NCI-H526 treated with DMSO at 0.1 percent for 48 hours (cell line): ENCODE measurements at regions not wholly inside any gene's neighbourhood (a gene's known extent, or its start where the extent isn't known, plus 50 kb on each side); places are given as distances from the start of the nearest gene placed in this dataset.

Experiments
- DNase-seq: peaks from one replicate; lab custom pipeline; 2025; lab: John Stamatoyannopoulos, UW

DNA sequence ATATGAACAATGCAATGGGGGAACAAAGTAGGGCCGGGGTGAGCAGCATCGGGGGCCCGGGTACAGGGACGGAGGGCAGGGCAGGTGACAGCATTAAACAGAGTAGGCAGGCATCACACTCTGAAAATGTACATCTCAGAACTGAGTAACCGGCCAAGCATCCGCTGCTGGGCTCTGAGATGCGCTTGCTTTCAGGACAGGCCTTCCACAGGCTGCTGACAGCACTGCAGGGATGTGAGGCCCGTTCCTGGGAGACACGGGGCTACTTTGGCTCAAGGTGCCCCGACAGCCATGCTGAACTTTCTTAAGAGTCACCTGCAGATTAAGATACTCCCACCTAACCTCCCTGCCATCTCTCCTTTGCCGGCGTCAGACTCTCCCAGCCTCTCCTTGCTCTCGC, 64.3 kb upstream of the FGFR2 start:
- DNase-seq = no peak

DNA sequence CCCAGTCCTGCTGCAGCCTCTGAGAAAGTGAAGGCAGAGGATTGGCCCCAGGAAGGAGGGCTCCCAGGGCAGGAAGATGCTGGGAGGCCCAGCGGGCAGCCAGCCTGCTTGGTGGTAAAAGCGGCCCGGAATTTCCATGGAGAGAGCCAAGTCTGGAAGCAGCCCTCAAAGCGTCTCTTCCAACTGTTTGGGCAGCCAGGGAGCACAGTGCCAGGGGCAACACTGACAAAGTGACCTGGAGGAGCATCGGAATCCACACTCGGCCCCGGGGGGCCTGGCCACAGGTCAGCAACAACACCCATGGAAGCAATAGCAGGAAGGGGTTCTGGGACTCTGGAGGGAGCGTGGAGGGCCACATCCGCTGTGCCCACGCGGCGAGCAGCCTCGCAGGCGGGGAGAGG, 63.2 kb upstream of the FGFR2 start:
- no peak for DNase-seq

DNA sequence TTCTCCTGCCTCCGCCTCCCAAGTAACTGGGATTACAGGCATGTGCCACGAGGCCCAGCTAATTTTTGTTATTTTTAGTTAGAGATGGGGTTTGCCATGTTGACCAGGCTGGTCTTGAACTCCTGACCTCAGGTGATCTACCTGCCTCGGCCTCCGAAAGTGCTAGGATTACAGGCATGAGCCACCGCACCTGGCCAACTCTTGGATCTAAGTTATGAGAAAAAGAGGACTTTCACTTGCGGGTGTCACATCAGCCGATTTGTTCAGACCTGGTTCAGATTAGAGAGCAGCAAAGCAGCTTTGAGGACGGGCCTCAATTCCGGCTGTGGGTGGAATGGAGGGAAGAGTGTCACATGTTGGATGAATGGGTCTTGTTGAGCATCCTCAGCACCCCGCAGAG, 61.0 kb upstream of the FGFR2 start:
- no peak for DNase-seq

DNA sequence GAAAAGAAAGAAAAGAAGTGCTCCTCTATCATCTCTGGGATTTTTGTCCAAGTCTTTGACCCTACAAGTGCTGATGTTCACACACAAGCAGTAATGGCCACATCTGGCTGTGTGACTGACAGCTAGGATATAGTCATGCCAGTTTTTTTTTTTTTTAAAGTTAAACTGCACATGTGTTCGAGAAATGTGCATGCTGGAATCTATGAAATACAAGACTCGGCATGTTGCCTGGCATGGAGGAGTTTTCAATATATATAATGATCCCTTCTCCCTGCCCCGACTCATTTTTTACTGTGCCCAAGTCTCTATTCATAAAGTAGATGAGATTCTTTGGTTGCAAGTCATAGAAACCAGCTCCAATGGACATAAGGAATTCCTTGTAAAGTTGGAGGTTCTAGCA, 60.4 kb upstream of the FGFR2 start:
- DNase-seq = no peak

DNA sequence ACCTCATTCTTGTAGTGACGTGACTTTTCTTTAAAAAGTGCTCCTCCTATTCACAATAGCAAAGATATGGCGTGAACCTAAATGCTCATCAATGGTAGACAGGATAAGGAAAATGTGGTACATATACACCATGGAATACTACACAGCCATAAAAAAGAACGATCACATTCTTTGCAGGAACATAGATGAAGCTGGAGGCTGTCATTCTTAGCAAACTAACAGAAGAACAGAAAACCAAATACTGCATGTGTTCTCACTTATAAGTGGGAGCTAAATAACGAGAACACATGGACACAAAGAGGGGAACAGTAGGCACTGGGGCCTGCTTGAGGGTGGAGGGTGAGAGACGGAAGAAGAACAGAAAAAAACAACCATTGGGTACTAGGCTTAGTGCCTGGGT, 59.9 kb upstream of the FGFR2 start:
- no peak for DNase-seq

DNA sequence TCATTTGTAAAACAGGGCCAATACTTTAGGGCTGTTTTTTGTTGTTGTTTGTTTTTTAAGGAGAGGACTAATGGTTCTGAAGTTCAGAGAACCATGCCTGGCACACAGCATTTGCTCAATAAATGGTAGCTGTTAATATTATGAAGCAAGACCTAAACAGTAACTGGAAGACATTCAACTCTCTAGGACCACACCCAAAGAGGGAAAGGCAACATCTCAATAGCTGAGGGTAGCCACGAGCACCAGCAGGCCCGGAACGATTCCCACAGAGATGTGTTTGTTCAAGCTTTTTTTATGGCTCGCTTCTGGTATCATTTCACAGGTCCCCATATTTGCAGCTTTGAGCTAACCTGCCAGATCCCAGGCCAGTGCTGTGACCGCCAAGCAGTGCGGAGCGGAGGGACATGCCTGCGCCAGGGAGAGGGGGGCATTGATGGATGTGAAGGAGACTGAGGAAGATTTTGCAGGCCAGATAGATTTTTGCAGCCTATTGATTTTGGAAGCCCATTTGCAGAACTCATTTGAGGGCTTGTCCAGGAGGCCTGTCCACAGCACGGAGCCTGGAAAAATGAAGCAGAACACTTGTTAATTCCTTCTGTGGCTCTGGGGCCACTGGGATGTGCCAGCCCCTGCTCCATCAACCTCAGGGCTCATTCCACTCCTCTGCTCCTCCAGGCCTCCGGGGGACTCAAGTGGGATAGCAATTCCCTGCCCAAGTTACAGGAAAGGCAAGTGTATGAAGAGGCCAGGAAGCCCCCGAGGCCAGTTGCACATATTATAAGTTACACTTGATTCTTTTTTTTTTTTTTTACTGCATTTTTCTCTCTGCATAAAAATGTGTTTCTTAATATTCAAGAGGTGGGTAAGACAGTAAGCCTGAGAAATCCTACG, 57.3 kb upstream of the FGFR2 start:
- no peak for DNase-seq

DNA sequence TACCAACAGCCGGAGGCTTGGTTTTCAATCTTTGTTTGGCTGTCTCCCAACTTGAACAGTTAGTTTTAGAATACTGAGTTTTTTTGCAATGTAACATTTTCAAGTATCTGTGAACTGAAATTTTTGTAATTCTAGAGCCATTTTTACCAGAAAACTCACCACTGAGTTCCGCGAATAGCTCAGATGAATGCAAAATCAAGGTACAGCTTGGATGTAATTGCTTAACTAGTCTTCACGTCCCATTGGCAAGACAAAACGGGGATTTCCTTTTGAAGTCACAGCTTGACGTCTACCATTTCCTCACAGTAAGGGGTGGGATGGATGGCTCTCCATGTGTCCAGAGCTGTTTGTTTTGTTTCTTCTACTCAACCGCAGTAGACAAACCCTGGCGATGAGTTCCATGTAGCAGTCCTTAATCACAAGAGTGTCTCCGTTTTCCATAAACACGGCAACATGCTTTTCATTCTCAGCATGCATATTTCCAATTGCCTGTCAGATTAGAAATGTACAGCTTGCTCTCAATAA, 55.8 kb upstream of the FGFR2 start:
- no peak for DNase-seq

DNA sequence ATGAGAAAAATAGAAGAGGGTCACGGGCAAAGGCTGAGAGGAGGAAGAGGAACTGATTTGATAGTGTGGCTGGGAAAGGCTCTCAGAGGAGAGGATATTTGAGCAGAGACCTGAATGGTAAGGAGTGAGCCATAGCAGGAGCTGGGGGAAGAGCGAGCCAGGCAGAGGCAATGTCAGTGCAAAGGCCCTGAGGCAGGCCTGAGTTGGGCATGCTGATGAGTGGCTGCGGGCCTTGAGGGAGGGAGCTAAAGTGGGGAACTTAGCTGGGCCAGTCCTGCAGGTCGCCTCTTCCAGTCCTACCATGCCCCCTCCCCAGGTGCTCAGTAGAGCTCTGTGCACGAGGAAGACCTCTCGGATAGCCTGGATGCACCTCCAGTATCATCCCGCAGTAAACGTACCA, 55.4 kb upstream of the FGFR2 start:
- no peak for DNase-seq

DNA sequence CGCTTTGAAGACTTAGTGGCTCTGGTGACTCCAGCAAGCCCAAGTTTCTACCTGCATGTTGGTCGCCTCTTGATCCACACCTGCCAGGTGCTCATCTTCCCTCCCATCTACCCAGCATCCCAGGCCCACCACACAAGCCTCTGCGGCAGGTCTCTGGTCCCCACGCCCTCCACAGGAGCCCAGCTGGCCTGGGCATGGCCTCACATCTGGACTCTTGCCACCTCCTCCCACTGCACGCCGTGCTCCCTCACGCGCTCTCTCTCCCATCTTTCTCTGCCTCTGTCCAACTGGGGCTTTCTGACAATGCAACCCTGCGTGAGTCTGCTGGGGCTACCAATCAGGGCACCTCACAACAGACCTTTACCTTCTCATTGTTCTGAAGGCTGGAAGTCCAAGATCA, 50.2 kb upstream of the FGFR2 start:
- DNase-seq = no peak

DNA sequence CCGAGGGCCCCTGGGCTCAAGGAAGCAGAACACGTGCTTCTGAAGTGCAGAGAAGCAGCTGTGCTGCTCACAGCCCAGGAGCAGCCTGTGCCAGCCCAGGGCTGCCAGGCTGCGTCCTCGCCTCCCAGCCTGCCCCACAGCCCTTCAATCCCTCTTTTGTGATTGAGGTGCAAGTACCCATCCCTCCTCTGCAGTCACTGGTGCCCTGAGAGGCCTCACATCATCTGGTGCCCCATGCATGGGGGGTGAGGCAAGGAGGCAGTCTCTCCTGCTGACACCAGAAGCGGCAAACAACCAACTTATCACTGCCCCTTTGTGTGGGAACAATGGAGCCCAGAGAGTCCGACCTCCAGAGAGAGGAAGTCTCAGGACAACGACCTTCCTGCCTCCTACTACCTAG, 49.8 kb upstream of the FGFR2 start:
- DNase-seq = no peak
